GM18858 (cell line): ENCODE measurements at regions not wholly inside any gene's neighbourhood (a gene's known extent, or its start where the extent isn't known, plus 50 kb on each side); places are given as distances from the start of the nearest gene placed in this dataset.

Source experiments
- ATAC-seq: cut with Tn5 transposase; IDR thresholded peaks from one replicate; pipeline ENCODE4 v1.9.1; 2021; ENCODE audit not compliant: unreplicated experiment

- ATAC-seq = no peak
These were observed 143.2 kb upstream of the PRSS1 start for GRCh38 chr7:142606081-142606480.

GRCh38 chr7:142604671-142605070 is 144.6 kb upstream of the PRSS1 start:
- ATAC-seq = no peak

GRCh38 chr7:142603870-142604448 is 145.3 kb upstream of the PRSS1 start:
- no peak for ATAC-seq

- peak; percentile 44 for ATAC-seq
These were observed 146.5 kb upstream of the PRSS1 start for GRCh38 chr7:142602756-142603155.

- ATAC-seq = no peak
These were observed 147.1 kb upstream of the PRSS1 start for GRCh38 chr7:142602183-142602582.

- no peak for ATAC-seq
These were observed 151.0 kb upstream of the PRSS1 start for GRCh38 chr7:142598297-142598696.

GRCh38 chr7:142597547-142597946 is 151.7 kb upstream of the PRSS1 start:
- ATAC-seq = no peak

GRCh38 chr7:142595816-142596516 is 153.3 kb upstream of the PRSS1 start:
- ATAC-seq = no peak

GRCh38 chr7:142594078-142594477 is 155.2 kb upstream of the PRSS1 start:
- no peak for ATAC-seq

- no peak for ATAC-seq
These were observed 156.2 kb upstream of the PRSS1 start for GRCh38 chr7:142593106-142593505.

GRCh38 chr7:142592664-142593063 is 156.6 kb upstream of the PRSS1 start:
- ATAC-seq = no peak

GRCh38 chr7:142592231-142592630 is 157.0 kb upstream of the PRSS1 start:
- no peak for ATAC-seq

GRCh38 chr7:142590830-142591457 is 158.3 kb upstream of the PRSS1 start:
- ATAC-seq = no peak

- ATAC-seq = no peak
These were observed 159.2 kb upstream of the PRSS1 start for GRCh38 chr7:142590077-142590476.

- peak; percentile 64 for ATAC-seq
These were observed 161.6 kb upstream of the PRSS1 start for GRCh38 chr7:142587578-142588191.

GRCh38 chr7:142586611-142587010 is 162.7 kb upstream of the PRSS1 start:
- no peak for ATAC-seq

- no peak for ATAC-seq
These were observed 163.8 kb upstream of the PRSS1 start for GRCh38 chr7:142585425-142585824.

GRCh38 chr7:142584765-142585164 is 164.5 kb upstream of the PRSS1 start:
- ATAC-seq = no peak

- peak; percentile 68 for ATAC-seq
These were observed 165.8 kb upstream of the PRSS1 start for GRCh38 chr7:142583446-142583845.

- ATAC-seq = no peak
These were observed 166.9 kb upstream of the PRSS1 start for GRCh38 chr7:142582351-142582750.

- ATAC-seq = peak; percentile 56
These were observed 167.9 kb upstream of the PRSS1 start for GRCh38 chr7:142581341-142581740.

- ATAC-seq = no peak
These were observed 169.3 kb upstream of the PRSS1 start for GRCh38 chr7:142579946-142580345.
